ENCODE measurements at regions not wholly inside any gene's neighbourhood (a gene's known extent, or its start where the extent isn't known, plus 50 kb on each side); places are given as distances from the start of the nearest gene placed in this dataset.

DNA sequence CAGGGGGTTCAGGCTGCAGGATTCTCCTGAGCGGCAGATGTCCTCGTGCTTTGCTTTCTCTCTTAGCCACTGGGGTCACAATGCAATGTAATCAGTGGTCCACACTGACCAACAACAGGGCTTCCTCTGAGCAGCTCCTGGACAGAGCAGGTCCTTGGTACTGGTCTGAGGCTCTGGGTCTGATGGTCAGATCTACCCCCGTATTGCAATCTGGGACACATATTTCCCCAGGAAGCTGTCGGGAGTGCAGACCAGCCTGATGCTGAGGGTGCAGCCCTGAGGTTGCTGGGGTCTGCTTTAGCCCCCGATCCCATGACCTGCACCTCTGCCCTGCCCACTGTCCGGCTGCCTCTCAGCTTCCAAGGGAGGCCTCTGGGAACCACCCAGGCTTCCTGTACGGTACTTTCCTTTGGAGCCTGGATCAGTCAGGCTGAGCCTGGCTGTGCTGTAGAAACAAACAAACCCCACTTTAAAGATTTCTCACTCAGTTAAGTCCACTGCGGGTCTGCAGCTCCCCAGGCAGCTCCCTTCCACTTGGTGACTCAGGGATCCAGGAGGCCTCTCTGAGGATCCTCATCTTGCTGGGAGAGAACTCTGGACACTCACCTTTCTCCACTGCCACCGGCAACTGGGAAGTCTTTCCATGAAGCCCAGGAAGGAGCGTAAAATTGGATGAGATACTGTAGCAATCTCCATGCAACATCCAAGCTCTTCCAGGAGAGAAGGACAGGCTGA is 1046.6 kb downstream of the TBC1D22A start:
- H3K9me3 ChIP-seq (ENCODE audit: control insufficient read depth, insufficient read depth, low read depth, low read length), result no peaks in the 10 kb centered on the region
- no peaks in the 10 kb centered on the region for H3K36me3 ChIP-seq (ENCODE audit: control insufficient read depth in 2 of 2, insufficient read depth in 1 of 2, low read length in 2 of 2)
- no peaks in the 10 kb centered on the region for H3K4me1 ChIP-seq (ENCODE audit: control insufficient read depth, insufficient read depth, low read length)
- no peak overlapping the region for H3K4me3 ChIP-seq (ENCODE audit: low read depth, low read length)
- TF ChIP-seq, protein P1, sequence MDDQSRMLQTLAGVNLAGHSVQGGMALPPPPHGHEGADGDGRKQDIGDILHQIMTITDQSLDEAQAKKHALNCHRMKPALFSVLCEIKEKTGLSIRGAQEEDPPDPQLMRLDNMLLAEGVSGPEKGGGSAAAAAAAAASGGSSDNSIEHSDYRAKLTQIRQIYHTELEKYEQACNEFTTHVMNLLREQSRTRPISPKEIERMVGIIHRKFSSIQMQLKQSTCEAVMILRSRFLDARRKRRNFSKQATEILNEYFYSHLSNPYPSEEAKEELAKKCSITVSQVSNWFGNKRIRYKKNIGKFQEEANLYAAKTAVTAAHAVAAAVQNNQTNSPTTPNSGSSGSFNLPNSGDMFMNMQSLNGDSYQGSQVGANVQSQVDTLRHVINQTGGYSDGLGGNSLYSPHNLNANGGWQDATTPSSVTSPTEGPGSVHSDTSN (CRISPR knock-in tag; IDR thresholded peaks at IDR 0.05), result no peak
- no peak for TF ChIP-seq ZNF362 (tag by site-specific recombination; IDR thresholded peaks at IDR 0.05)
- no peak for TF ChIP-seq ZNF133 (tag by site-specific recombination; IDR thresholded peaks at IDR 0.05)
- no peak for TF ChIP-seq ZNF521 (tag by site-specific recombination; IDR thresholded peaks at IDR 0.05)
- TF ChIP-seq ZNF510 (tag by site-specific recombination; IDR thresholded peaks at IDR 0.05; ENCODE audit: insufficient replicate concordance), result no peak
- TF ChIP-seq, protein P2, sequence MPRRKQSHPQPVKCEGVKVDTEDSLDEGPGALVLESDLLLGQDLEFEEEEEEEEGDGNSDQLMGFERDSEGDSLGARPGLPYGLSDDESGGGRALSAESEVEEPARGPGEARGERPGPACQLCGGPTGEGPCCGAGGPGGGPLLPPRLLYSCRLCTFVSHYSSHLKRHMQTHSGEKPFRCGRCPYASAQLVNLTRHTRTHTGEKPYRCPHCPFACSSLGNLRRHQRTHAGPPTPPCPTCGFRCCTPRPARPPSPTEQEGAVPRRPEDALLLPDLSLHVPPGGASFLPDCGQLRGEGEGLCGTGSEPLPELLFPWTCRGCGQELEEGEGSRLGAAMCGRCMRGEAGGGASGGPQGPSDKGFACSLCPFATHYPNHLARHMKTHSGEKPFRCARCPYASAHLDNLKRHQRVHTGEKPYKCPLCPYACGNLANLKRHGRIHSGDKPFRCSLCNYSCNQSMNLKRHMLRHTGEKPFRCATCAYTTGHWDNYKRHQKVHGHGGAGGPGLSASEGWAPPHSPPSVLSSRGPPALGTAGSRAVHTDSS (tag by site-specific recombination; IDR thresholded peaks at IDR 0.05), result no peak
- TF ChIP-seq KLF1 (tag by site-specific recombination; IDR thresholded peaks at IDR 0.05), result no peak
- TF ChIP-seq GFI1B (tag by site-specific recombination; IDR thresholded peaks at IDR 0.05), result no peak
- TF ChIP-seq ZFP69B (tag by site-specific recombination; IDR thresholded peaks at IDR 0.05), result no peak
- TF ChIP-seq ZNF26 (tag by site-specific recombination; IDR thresholded peaks at IDR 0.05), result no peak
- TF ChIP-seq ZNF223 (tag by site-specific recombination; IDR thresholded peaks at IDR 0.05), result no peak
- no peak for TF ChIP-seq ZNF785 (tag by site-specific recombination; IDR thresholded peaks at IDR 0.05)
- TF ChIP-seq HIC1 (tag by site-specific recombination; IDR thresholded peaks at IDR 0.05), result no peak
- ChIA-PET POLR2A (no interaction called here), CTCF (no interaction called here)
- no peak overlapping the region for H3K27ac ChIP-seq (ENCODE audit: extremely low read depth, low read depth, low read length)

GRCh38 chr22:47808236-47808635 is 1045.8 kb downstream of the TBC1D22A start:
- CTCF ChIA-PET, result no interaction called here
- POLR2A ChIA-PET, result no interaction called here
- no peak overlapping the region for H3K27ac ChIP-seq (ENCODE audit: extremely low read depth, low read depth, low read length)
- no peaks in the 10 kb centered on the region for H3K9me3 ChIP-seq (ENCODE audit: control insufficient read depth, insufficient read depth, low read depth, low read length)
- no peak overlapping the region for H3K4me3 ChIP-seq (ENCODE audit: low read depth, low read length)
- no peaks in the 10 kb centered on the region for H3K4me1 ChIP-seq (ENCODE audit: control insufficient read depth, insufficient read depth, low read length)
- no peaks in the 10 kb centered on the region for H3K36me3 ChIP-seq (ENCODE audit: control insufficient read depth in 2 of 2, insufficient read depth in 1 of 2, low read length in 2 of 2)
- TF ChIP-seq PRDM4 (tag by site-specific recombination; IDR thresholded peaks at IDR 0.05), result no peak
- TF ChIP-seq ZNF585B (tag by site-specific recombination; IDR thresholded peaks at IDR 0.05), result no peak
- TF ChIP-seq, protein P3, sequence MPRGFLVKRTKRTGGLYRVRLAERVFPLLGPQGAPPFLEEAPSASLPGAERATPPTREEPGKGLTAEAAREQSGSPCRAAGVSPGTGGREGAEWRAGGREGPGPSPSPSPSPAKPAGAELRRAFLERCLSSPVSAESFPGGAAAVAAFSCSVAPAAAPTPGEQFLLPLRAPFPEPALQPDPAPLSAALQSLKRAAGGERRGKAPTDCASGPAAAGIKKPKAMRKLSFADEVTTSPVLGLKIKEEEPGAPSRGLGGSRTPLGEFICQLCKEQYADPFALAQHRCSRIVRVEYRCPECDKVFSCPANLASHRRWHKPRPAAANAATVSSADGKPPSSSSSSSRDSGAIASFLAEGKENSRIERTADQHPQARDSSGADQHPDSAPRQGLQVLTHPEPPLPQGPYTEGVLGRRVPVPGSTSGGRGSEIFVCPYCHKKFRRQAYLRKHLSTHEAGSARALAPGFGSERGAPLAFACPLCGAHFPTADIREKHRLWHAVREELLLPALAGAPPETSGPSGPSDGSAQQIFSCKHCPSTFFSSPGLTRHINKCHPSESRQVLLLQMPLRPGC (tag by site-specific recombination; IDR thresholded peaks at IDR 0.05), result no peak
- no peak for TF ChIP-seq ZNF658 (tag by site-specific recombination; IDR thresholded peaks at IDR 0.05)
- TF ChIP-seq, protein P4, sequence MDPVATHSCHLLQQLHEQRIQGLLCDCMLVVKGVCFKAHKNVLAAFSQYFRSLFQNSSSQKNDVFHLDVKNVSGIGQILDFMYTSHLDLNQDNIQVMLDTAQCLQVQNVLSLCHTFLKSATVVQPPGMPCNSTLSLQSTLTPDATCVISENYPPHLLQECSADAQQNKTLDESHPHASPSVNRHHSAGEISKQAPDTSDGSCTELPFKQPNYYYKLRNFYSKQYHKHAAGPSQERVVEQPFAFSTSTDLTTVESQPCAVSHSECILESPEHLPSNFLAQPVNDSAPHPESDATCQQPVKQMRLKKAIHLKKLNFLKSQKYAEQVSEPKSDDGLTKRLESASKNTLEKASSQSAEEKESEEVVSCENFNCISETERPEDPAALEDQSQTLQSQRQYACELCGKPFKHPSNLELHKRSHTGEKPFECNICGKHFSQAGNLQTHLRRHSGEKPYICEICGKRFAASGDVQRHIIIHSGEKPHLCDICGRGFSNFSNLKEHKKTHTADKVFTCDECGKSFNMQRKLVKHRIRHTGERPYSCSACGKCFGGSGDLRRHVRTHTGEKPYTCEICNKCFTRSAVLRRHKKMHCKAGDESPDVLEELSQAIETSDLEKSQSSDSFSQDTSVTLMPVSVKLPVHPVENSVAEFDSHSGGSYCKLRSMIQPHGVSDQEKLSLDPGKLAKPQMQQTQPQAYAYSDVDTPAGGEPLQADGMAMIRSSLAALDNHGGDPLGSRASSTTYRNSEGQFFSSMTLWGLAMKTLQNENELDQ (tag by site-specific recombination; IDR thresholded peaks at IDR 0.05; ENCODE audit: low read depth), result no peak
